ENCODE measurements at regions not wholly inside any gene's neighbourhood (a gene's known extent, or its start where the extent isn't known, plus 50 kb on each side); places are given as distances from the start of the nearest gene placed in this dataset.

- in situ Hi-C loops (cut with MboI; ENCODE audit: low sequenced_read_pairs), result no loop called here
Observed at GRCh38 chr2:226017537-226017936, 618.0 kb downstream of the NYAP2 start.

GRCh38 chr2:226017107-226017506 lies 617.6 kb downstream of the NYAP2 start:
- in situ Hi-C loops (cut with MboI; ENCODE audit: low sequenced_read_pairs), result no loop called here

- in situ Hi-C loops (cut with MboI; ENCODE audit: low sequenced_read_pairs), result no loop called here
Observed at GRCh38 chr2:226011716-226012450, 612.4 kb downstream of the NYAP2 start.

GRCh38 chr2:226002438-226002837 lies 602.9 kb downstream of the NYAP2 start:
- in situ Hi-C loops (cut with MboI; ENCODE audit: low sequenced_read_pairs), result no loop called here

- in situ Hi-C loops (cut with MboI; ENCODE audit: low sequenced_read_pairs), result no loop called here
Observed at GRCh38 chr2:226001716-226002115, 602.2 kb downstream of the NYAP2 start.

GRCh38 chr2:225999692-226000091 lies 600.2 kb downstream of the NYAP2 start:
- in situ Hi-C loops (cut with MboI; ENCODE audit: low sequenced_read_pairs), result no loop called here

GRCh38 chr2:225998653-225999052 lies 599.1 kb downstream of the NYAP2 start:
- in situ Hi-C loops (cut with MboI; ENCODE audit: low sequenced_read_pairs), result no loop called here

- in situ Hi-C loops (cut with MboI; ENCODE audit: low sequenced_read_pairs), result no loop called here
Observed at GRCh38 chr2:225998116-225998515, 598.6 kb downstream of the NYAP2 start.

- in situ Hi-C loops (cut with MboI; ENCODE audit: low sequenced_read_pairs), result no loop called here
Observed at GRCh38 chr2:225996462-225996828, 596.9 kb downstream of the NYAP2 start.

- in situ Hi-C loops (cut with MboI; ENCODE audit: low sequenced_read_pairs), result no loop called here
Observed at GRCh38 chr2:225995796-225996461, 596.4 kb downstream of the NYAP2 start.

- in situ Hi-C loops (cut with MboI; ENCODE audit: low sequenced_read_pairs), result no loop called here
Observed at GRCh38 chr2:225994748-225995405, 595.4 kb downstream of the NYAP2 start.

GRCh38 chr2:225993430-225993829 lies 593.9 kb downstream of the NYAP2 start:
- in situ Hi-C loops (cut with MboI; ENCODE audit: low sequenced_read_pairs), result no loop called here

- in situ Hi-C loops (cut with MboI; ENCODE audit: low sequenced_read_pairs), result no loop called here
Observed at GRCh38 chr2:225989809-225990208, 590.3 kb downstream of the NYAP2 start.

- in situ Hi-C loops (cut with MboI; ENCODE audit: low sequenced_read_pairs), result no loop called here
Observed at GRCh38 chr2:225980372-225980771, 580.9 kb downstream of the NYAP2 start.

GRCh38 chr2:225971433-225971832 lies 571.9 kb downstream of the NYAP2 start:
- in situ Hi-C loops (cut with MboI; ENCODE audit: low sequenced_read_pairs), result no loop called here

GRCh38 chr2:225948903-225949302 lies 549.4 kb downstream of the NYAP2 start:
- in situ Hi-C loops (cut with MboI; ENCODE audit: low sequenced_read_pairs), result no loop called here

GRCh38 chr2:225938991-225939390 lies 539.5 kb downstream of the NYAP2 start:
- in situ Hi-C loops (cut with MboI; ENCODE audit: low sequenced_read_pairs), result no loop called here

GRCh38 chr2:225937625-225938187 lies 538.2 kb downstream of the NYAP2 start:
- in situ Hi-C loops (cut with MboI; ENCODE audit: low sequenced_read_pairs), result no loop called here

- in situ Hi-C loops (cut with MboI; ENCODE audit: low sequenced_read_pairs), result no loop called here
Observed at GRCh38 chr2:225932811-225933413, 533.4 kb downstream of the NYAP2 start.

- in situ Hi-C loops (cut with MboI; ENCODE audit: low sequenced_read_pairs), result no loop called here
Observed at GRCh38 chr2:225930687-225931086, 531.2 kb downstream of the NYAP2 start.

GRCh38 chr2:225920621-225921220 lies 521.2 kb downstream of the NYAP2 start:
- in situ Hi-C loops (cut with MboI; ENCODE audit: low sequenced_read_pairs), result no loop called here
